Retina (tissue), 1 donor: ENCODE measurements at regions not wholly inside any gene's neighbourhood (a gene's known extent, or its start where the extent isn't known, plus 50 kb on each side); places are given as distances from the start of the nearest gene placed in this dataset.

ENCODE experiments used
- DNase-seq: peaks from one replicate; pipeline ENCODE4 v3.0.0-alpha.2; 2016

DNA sequence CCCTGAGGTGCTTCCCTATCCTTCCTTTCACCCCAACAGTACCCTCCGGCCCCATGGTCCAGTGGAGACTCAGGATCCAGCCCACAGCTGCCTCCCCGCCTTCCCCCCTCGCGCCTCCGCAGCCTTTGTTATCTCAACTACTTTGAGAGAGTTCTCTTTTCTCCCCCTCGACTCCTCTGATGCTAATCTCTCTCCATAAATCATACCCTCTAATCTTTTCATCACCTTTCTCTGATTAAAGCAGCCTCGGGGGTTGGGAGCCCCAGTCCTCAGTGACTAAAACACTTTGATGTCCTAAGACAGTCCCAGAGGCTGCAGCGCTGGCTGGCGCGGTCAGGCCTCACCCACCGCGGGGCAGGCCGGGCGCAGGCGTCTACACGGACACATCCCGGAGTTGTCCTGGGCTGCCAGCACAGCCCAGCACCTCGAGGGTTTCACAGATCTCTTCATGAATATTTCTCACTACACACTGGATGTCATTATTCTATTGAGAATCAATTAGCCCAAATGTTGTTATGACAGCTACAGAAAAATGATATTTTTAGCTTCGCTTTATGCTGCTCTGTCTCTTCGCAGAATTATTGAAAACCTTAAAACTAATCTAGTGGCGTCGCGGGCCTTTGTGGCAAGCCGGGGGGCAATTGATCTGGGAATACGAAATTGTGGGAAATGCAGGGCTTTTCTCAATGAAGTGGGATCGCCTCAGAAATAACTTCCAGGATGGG lies 289.5 kb downstream of the RRAGC start:
- DNase-seq, result no peak

DNA sequence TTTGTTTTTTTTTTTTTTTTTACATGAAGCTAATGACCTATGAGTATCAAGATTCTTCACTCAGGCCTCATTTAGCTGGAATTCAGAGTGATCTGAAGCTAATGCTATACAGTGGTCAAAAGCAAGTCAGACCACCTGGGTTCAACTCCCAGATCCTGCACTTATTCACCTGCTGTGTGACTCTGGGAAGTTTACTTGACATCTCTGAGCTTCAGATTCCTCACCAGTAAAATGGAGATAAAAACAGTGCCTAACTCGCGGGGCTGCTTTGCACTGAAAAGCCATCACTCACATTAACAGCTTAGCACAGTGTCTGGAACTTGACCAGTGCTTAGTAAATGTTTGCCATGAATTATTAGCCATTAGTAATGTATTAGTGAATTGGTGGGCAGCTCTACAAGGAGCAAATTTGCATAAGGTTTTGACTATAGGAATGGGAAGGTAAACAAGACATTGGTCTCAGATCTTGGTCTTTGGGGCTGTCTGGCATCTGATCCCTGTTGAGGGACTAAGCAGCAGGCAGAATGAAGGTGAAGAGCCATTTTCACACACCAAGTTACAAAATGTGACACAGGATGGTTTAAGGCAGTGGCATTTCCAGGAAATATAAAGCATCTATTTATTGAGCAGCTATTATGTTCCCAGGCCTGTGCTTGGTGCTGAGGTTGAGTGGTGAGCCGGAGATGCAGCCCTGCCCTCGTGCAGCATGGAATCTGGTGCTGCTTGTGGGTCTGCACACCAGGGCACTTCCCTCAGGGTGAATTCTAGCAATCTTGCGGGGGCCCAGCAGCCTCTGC lies 291.3 kb downstream of the RRAGC start:
- DNase-seq, result no peak

DNA sequence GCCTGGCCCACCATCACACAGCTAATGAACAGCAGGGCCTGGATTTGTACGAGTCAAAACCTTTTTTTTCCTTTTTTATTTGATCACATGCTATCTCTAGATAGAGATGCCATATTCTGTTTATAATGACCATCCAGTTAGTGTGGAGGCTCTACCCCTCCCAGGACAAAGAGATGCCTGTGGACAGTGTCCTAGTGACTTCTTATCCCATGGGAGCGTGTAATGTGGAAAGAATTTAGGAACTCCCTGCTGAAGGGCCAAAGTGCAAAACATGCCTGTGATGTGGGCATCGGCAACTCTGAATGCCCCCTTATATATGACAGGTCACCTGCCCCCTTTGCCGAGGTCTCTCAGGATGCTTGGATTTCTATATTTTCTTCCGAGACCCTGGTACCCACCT lies 292.2 kb downstream of the RRAGC start:
- DNase-seq, result no peak

DNA sequence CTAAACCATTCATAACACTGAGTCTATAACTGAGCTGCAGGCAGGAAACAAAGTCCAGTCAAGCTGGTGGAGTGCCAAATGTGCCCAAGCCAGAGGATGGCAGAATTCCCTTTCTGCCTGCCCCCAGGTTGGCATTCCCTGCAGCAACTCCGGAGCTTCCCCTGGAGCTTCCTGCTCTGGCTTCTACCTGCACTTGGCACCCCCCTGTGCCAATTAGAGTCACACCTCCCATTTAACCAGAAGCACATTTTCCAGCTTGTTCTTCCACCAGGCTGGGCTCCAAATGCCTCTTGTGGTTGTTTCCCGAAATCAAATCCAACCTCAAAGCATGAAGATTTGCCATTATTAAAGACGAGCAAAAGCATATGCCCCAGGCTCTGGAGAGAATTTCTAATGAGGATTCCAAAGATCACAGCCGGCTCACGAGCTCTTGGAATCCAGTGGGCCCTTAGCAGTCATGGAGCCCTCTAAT lies 294.5 kb downstream of the RRAGC start:
- no peak for DNase-seq

DNA sequence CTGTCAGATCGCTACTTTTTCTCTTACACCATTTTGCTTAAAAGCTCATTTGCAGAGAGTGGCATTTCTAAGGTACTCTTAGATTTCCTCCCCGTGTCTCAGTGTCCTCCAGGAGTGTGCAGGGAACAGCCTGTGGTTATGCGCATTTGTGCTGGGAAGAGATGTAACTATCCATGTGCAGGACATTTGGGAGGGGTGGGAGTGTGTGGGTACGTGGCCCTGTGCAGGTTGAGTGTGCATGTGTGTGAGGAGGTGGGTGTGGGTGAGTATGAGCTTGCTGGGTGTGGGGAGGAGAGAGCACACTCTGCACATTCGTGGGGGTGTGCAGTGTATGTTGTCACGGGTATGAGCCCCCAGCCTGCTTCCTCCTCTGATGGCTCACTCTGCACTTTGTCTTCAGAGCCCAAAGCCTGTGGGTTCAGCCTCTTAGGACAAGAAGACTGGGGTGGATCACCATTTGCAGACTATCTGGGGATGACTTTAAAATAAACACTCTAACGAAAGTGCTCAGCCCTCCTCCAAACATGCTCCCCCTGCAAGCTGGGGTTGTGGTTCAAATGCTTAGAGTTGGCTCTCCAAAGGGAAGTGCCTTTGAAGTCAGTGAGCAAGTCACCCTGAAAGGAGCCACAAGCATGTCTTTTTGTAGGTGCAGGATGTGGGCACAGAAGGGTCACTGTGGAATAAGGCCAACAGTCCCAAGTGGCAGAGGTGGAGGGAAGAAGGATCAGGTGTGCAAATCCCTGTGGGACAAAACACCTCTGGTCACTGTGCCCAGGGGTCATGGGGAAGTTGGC lies 295.4 kb downstream of the RRAGC start:
- no peak for DNase-seq

DNA sequence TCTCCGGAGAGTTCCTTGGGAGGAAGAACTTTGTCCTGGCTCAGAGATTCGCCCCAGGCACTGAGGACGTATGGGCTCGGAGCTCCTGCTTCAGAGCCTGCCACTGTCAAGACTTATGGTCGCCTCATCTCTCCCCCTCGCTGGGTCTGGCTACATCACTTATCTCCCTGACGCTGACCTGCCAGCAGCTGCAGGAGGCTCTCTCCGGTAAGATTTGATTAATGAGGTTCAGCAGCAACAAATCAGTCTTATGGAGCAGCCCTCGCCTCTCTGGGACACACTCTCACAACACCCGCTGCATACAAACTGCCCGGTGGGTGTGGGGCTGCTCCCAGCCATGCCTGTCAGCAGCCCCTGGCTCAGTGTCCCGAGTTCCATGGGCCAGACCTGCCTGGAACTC lies 297.8 kb downstream of the RRAGC start:
- no peak for DNase-seq

DNA sequence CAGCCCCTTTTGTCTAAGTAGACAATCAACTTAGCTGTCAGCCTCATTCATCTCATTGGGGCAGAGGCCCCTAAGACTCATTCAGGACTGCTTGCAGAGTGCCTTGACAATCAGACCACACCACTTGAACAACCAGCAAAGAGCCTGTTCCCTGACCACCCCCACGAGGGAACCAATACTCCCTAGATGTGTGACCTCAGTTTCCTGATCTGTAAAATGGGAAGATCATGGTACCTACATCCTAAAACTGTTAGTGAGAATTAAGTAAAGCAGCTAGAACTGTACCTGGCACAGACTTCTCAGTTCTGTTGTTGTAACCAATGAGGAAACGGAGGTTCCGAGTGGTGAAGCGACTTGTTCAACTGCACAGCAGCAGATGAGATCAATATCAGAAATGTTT lies 298.5 kb downstream of the RRAGC start:
- DNase-seq, result no peak

DNA sequence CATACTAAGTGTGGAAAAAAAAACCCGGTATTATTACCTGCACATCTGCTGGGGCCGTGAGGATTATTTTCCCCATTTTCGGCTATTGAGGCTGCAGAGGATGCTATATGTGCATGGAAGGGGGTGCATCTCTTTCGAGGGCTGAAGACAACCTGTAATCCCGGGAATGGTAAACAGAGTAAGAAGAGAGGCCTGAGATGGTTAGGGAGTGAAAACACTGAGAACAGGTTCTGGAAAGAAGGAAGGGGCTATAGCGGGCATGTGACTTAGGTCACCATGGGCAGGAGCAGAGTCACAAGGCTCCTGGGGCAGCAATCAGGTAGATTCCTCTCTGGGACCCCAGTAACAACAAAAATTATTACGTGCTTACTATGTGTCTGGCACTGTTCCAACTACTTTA lies 299.1 kb downstream of the RRAGC start:
- no peak for DNase-seq

DNA sequence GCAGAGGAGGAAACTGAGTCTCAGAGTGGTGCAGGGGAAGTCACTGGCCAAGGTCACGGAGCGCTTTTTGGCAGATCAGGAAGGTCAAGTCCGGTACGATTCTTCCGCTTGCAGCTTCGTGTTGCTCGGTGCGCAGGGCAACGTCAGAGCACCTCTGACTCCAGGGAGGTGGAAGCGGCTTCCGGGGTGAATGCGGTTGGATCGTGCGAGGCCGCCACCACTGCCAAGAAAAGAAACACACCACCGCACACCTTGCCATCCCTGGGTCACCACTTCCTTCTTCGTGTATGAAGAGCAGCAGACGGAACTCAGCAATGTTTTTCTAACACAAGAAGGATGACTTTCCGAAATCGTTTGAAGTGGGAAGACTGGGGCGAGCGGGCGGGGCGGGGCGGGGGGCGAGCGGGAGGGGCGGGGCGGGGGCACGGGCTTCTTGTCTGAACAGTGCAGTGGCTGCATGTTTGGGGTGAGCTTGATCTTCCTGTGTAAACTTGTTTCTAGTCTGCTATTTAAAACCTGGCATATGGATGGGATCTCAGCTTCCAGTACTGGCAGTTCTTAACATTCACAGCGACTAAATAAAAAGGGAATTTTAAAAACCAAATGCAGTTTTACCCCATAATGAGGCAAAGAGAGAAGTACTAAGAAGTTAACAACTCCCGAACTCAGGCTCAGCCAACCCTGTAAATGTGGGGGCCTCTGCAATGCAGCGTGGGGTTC lies 300.0 kb downstream of the RRAGC start:
- DNase-seq, result no peak

DNA sequence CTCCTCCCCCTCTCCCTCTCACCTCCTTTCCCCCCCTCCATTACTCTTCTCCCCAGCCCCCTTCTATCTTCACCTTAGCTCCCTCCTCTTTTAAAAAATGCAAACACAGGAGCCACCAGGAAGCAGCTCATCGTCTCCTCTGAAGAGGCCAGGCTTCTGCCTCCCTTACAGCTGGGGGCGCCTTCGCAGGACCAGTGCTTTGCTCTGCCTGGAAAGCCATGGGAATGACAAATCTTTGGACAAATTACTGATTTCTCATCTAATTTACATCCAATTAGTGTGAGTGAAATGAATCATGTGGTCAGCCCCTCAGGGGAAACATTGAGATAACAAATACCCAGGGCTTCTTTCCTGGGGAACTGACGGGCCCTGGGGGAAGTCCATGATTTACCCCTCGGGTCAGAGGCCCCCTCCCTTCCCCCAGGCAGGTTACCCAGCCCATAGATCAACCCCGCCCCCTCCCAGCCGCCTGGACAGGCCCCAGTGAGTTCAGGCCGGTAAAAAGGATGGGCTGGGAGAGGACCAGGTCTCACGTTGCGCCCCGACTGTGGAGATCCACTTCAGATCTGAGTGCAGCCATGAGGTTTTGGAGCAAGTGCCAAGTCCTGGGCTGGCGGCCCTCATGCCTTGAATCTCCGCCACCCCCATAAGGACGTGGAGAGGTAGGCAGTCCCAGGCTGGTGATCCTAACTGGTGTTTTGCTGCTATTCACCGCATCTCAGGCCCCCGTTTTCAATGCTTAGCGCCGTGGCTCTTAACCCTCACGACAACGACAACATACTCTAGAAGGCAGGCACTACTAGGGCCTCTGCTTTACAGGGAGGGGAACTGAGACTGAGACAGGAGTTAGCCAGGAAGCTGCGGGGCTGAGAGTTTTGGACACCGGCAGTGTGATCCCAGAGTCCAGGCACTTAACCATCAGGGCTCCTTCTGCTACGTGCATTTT lies 300.8 kb downstream of the RRAGC start:
- DNase-seq, result no peak

DNA sequence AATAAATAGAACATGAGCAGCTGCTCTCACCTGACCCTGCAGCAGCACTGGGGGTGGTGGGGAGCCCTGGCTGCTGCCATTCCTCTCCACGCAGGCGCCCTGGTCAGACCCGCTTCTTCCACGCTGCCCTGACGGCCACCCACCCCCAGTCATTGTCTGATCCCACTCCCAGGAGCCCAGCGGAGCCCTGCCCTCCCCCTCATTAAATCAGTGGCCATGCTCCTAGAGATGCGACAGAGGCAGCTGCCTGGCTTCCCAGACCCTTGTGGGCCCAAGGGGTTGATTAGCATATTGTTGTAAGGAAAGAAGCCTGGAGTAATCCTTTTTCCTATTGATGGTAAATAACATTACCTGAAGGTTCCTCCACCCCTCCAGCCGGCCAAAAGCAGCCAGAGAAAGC lies 301.5 kb downstream of the RRAGC start:
- peak; percentile 70 for DNase-seq

DNA sequence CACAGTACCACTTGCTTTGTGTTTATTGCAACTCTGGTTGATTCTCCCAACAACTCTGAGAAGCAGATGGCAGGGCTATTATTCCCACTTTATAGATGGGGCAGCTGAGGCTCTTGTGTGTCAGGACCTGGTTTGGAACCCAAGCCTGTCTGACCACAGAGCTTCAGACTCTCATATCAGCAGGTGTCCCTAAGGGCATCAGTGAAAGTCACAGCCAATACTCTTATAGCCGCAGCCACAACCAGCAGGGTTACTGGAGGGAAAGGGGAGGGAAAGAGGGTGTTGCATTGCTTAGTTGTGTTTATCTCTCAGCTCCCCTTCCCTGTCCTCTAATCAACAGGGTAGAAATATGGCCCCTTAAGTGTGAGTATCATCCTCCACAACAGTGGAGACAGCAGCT lies 304.0 kb downstream of the RRAGC start:
- DNase-seq, result no peak

DNA sequence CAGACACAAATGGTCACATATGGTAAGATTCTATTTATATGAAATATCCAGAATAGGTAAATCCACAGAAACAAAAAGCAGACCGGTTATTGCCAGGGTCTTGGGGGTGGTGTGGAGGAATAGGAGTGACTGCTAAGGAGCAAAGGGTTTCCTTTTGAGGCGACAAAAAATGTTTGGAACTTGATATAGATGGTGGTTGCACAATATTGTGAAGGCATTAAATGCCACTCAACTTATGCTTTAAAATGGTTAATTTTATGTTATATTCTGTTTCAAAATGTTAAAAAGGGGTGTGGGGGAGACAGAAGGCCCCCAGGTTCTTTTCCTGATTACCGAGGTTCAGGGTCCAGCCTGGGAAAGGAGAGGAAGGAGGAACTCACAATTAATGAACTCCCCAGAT lies 304.4 kb downstream of the RRAGC start:
- no peak for DNase-seq

DNA sequence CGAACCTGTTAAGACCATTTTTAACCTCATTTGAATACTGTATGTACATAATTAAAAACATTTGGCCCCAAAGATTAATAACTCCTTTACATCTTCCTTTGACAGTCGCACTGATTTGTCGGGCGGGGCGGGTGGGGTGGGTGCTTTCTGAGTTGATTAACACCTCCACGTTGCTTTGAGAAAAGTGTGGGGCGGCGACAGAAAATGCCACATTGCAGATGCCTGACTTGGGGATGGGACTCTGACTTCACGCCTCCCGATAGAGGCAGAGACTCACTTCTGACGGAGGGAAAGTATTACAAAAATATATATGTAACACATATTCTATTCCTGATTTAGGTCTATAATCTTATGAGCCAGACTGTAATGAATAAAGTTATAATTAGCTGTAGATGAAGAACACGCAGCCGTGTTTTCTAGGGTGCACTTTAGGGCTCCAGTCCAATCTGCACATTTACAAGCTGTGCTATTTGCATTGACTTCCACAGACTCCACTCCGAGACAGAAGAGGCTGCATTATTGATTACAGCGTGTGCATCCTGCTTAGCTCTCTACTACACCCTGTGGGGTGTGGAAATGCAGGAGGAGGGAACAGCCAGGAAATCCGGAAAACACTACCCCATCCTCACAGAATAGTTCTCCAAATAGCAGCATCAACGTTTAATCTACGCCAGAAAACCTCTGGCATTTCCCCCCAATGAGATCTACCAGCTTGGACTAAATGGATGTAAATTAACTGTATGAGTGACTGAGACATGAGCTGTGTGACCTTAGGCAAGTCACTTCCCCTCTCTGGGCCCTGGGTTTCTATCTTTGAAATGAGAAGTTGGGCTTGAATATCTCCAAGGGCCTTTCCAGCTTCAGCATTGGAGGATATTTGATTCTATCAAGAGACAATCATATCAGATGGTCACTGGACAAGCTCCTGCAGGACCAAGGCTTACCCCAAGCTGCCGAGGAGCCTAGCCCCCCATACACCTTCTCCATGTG lies 308.0 kb downstream of the RRAGC start:
- DNase-seq, result no peak

DNA sequence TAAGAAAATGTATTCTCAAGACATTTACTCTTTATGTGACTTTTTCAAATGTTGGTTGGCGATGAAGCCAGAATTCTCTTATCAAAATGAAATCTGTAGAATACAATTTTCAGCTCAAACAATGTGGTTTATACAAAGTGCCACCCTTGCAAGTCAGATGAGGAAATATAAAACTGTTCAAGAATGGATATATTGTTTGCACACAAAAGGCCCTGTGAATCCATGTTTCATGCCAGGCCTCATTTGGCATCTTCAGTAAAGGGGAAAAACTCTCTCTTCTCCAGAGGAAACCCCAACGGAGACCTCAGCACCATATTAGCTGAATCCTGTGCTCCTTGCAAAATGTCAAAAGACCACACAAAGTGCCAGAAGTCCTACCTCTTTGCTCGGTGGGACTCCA lies 310.4 kb downstream of the RRAGC start:
- DNase-seq, result no peak

DNA sequence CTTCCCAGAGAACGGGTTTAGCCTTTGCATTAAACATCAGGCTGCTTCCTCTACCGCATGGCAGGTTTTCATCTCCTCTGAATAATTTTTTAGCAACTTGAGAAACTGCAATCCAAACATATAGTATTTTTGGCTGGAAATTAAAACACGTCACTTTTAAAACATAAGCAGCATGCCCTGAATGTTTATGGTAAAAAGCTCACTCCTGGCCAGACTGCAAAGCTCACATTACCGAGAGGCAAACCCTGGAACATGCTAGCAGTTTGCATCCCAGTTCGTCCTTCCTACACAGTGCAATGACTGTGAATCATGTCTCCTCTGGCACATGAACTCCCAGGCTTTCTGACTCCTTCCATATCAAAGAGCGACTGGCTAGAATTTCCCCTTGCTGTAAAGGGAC lies 312.3 kb downstream of the RRAGC start:
- DNase-seq, result no peak

DNA sequence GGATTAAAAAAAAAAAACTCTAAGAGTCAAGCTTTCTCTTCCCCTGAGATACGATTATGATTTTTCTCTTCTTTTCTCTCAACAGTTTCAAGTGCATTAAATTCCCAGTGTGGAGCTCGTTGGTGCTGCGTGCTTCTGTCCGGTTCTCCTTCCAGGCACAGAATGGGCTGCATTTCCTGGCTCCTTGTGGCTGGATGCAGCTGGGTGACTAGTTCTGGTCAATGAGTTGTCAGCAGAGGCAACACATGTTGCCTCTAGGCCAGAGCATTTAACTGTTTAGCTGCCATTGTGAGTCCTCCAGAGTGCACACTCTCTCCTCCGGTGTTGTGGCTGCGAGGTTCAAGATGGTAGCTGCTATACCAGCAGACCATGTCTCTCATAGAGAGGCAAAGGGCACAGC lies 312.9 kb downstream of the RRAGC start:
- no peak for DNase-seq

DNA sequence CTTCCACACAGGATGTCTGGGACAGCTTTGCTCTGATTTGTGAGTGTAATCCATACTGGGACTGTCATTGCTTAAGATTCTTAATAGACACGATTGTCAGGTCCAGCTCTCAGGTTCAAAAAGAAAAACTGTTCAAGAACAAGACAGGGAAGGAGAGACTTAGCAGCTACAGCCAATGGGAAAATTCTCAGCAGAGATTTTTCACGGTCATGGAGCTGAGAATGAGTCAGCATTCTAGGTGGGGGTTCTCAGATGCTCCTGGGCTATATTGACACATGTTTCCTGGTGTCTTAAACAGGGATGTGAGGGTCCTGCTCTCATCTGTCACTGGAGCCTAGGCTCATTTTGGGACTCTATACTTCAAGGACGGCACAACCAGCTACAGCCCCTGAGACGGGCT lies 318.3 kb downstream of the RRAGC start:
- DNase-seq, result no peak

DNA sequence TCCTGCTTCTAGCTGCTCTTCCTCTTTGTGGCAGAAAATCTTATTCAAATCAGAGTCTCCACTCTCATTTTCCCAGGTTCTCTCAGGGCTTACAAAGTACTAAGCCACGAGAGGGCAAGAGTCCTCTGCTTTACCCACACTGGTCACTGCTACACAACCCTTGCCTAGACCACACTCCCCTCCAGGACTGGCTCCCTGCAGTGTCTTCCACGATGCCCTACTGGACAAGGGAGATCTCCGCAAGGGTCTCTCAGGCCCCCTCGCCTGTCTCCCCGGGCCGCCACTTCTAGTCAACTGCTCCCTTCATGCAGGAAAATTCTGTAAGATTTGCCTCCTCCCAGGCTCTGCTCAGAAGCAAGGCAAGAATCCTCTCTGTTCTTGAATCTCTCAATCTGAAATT lies 319.6 kb downstream of the RRAGC start:
- no peak for DNase-seq

DNA sequence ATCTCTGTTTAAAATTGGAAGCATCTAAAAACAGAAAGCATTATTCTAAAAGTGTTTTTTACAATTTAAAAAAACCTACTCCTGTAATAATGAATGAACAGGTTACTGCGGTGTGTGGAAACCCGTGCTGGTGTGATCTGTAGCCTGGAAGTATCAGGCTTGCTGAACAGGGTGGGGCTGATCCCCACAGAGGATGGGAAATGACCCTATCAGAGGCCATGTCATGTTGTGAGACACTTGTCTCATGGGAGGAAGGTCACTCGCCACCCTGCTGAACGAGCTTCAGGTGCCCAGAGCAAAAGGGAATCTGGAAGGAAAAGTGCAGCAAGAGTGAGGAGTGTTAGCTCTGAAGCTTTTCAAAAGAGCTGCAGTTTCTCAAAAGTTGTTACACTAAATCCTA lies 320.7 kb downstream of the RRAGC start:
- no peak for DNase-seq

DNA sequence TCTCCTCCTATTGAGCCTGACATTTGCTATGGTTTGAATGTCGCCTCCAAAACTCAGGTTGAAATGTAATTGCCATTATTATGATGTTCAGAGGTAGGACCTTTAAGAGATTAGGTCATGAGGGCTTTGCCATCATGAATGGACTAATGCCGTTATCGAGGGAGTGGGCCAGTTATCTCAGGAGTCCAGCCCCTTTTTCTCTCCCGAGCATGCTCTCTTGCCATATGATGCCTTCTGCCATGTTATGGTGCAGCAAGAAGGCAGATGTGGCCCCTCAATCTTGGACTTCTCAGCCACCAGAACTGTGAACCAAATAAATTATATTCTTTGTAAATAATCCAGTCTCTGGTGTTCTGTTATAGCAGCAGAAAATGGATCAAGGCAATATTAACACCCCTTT lies 323.5 kb downstream of the RRAGC start:
- no peak for DNase-seq
